Activated CD4-positive, alpha-beta T cell treated with anti-CD3 and anti-CD28 coated beads, Interleukin-2, amount 50 U/mL, for 24 hours (primary cell): ENCODE measurements at regions not wholly inside any gene's neighbourhood (a gene's known extent, or its start where the extent isn't known, plus 50 kb on each side); places are given as distances from the start of the nearest gene placed in this dataset.

Experiments used
- DNase-seq, 2 donors: peaks; one replicate each; pipeline ENCODE4 v3.0.0-alpha.2; 2020; ENCODE audit warnings: low read depth in 1 of 2, low spot score in 1 of 2

- DNase-seq: no peak
These were observed 277.2 kb downstream of the EIPR1 start for GRCh38 chr2:3100386-3100785.

DNA sequence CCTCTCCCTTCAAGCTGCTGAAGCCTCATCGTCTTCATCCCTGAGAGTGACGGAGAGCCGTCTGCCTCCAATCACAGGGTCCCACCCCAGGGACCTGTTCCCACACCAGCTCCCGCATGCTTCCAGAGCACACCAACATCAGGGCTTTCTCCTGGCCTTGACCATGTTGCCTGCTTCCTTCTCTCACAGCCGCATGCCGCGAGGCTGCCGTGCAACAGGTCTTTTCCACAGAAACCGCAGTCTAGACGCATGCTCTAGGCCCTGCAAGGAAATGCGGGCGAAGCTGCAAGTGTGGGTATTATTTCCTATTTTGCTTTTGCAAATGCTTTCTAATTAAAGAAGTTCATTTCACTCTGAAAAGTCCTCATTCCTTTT, 277.8 kb downstream of the EIPR1 start:
- DNase-seq: no peak

- DNase-seq: no peak
These were observed 278.3 kb downstream of the EIPR1 start for GRCh38 chr2:3099145-3099859.

DNA sequence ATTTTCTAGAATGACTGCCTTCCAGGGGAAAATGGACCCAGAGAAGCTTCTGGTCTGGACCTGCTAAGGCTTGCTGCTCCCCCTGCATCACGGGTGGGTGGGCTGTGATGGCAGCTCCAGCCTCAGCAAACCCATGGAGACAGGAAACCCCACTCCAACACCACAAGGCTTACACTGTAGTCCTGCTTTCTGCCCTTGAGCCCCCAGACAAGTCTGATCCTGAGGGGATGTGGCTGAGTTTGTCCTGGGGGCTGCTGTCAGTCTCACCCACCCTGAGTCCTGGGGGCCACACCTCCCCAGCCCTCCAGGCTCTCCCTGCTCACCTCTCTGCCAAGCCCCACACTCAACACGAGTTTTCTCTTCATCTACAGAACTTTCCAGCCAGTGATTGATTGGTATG, 279.4 kb downstream of the EIPR1 start:
- DNase-seq: no peak

DNA sequence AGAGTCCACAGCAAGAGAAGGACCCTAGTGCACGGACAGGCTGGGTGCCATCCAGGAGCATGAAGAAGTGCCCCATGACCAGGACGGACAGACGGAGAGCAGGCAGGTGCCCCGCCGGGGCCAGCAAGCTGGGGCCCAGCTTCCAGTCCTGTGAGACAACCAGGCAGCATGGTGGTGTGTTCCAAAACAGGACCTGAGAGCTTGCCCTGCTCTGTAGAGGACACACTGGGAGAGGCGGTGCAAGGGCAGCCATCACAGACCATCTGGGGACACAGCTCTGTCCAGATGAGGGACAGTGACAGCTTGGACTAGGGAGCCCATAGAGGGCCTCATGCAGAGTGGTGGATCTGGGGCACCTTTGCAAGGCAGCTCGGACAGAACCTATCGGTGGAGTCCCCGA, 279.8 kb downstream of the EIPR1 start:
- no peak for DNase-seq

GRCh38 chr2:3094999-3095958, 282.3 kb downstream of the EIPR1 start:
- DNase-seq: no peak

DNA sequence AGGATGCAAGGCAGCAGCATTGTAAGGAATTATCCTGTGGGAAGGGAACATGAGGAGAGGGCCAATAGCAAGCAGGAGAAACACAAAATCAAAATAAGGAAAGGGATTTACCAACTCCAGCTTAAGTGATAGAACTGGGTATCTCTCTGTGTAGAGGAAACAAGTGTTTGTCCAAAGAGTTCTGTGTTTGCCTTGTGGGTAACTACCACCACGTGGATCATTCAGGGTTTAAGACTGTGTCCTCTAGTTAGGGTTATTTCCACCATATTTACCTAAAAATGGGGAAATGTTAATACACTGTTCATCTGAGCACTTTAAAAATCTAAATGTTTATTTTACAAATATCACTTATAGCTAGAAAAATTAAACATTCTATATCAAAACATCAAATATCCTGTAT, 283.3 kb downstream of the EIPR1 start:
- no peak for DNase-seq

DNA sequence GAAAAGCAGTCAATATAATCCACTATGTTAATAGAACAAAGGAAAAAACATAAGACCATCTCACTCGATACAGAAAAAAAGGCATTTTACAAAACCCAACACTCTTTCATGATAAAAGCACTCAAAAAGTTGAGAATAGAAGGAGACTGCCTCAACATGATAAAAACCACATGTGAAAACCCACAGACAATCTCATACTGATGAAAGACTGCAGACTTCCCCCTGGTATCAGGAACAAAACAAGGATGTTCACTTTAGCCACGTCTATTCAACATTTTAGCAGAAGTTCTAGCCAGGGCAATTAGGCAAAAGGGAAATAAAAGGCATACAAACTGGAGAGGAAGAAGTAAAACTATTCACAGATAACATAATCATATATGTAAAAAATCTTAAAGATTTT, 285.9 kb downstream of the EIPR1 start:
- DNase-seq: no peak

GRCh38 chr2:3082705-3083104, 294.9 kb downstream of the EIPR1 start:
- DNase-seq: no peak

GRCh38 chr2:3079959-3080948, 297.4 kb downstream of the EIPR1 start:
- DNase-seq: no peak

DNA sequence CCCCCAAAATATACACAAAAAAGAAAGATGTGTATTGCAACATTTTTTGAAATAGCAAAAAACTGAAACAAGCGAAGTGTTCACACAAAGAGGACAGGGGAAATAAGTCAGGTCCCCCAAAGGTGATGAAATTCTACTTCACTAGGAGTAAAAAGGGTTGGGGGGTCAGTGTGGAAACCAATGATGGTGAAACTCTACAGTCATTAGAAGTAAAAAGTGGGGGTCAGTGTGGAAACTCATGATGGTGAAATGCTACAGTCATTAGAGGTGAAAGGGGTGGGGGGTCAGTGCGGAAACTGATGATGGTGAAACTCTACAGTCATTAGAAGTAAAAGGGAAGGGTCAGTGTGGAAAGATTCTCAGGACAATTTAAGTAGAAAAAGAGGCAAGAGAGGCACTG, 298.2 kb downstream of the EIPR1 start:
- DNase-seq: no peak

DNA sequence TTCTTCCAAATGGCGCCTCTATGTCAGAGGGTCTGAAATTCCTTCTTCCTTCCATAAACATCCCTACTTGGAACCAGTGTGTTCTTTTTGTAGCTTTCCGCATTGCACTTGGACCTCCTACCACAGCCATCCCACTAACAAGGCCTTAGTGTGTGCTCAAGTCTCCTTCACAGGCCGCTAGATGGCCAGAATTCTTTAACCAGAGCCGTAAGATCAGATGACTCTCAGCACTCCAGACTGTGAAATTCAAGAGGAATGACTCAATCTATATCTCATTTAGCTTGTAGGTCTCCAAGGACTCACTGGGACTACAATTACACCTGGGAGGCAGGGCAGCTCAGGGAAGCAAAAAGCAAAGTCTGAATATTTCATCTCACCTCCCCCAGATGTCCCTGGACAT, 298.9 kb downstream of the EIPR1 start:
- DNase-seq: no peak

GRCh38 chr2:3076848-3077642, 300.6 kb downstream of the EIPR1 start:
- DNase-seq: no peak

- DNase-seq: no peak
These were observed 301.7 kb downstream of the EIPR1 start for GRCh38 chr2:3075991-3076340.

DNA sequence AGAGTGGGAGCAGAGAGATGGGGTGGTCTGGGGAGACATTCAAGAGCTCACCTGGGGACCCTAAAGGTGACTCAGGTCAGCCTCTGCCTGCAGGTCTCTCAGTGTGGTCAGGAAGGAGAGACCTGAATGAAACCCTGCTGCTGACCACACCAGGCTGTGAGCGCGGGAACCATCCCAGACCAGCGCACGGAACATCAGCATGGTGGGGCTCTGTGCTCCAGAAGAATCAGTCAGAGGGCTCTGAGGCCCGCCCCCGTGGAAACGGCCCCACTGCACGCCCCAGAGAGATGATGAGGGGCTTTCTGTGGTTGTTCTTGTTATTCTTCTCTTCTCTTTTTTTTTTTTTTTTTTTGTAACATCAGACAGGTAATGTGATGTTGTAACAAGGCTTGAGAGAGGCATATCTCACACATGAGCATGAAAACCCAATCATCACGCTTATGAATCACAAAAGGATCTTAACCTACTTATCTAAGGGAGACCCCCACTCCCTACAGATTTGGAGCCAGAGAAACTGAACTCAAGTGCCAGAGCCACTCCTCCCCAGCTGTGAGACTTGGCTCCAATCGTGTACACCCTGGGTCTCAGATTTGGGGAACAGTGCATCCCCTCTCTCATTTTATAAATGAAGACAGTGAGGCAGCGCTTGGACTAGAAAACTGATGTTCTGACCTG, 302.2 kb downstream of the EIPR1 start:
- no peak for DNase-seq

DNA sequence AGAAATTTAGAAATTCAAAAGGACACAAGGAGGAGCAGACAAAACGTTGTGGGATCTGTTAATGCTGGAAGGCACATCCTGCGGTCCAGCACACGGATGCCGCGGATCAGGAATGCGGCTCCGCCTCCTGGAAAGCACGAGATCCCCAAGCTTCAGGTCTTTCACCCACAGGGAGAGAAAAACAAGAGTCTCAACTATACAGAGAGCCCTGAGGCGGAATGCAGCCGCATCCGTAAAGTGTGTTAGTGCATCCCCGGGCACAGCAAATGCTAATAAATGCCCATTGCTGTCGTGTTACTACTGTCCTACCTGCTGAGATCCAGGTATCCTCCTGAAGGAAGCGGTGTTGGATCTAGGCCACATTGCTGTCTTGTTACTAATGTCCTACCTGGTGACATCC, 303.9 kb downstream of the EIPR1 start:
- DNase-seq: no peak

DNA sequence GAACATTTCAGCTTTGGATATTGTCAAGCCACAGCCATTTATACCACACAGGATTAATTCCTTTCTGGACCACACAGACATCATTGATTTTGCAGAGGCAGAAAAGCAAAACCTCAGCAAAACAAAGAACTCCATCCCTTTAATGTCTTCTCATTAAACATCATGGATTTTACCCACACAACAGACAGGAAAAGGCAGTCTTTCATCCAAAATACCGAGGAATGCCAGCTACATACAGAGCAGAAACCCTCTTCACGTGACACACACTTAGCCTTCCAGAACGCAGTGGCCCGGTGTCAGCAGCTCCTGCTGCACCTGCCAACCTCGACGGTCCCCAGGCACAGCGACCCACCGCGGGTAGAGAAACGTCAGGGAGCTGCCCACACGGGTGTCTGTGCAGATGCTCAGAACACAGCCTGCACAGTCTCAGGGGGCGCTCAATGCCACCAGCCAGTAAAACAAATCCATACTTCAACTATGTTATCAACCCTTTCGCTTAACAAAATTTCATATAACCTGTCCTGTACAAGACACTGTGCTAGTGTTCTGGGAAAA, 304.5 kb downstream of the EIPR1 start:
- no peak for DNase-seq

- DNase-seq: no peak
These were observed 305.8 kb downstream of the EIPR1 start for GRCh38 chr2:3071685-3072263.

DNA sequence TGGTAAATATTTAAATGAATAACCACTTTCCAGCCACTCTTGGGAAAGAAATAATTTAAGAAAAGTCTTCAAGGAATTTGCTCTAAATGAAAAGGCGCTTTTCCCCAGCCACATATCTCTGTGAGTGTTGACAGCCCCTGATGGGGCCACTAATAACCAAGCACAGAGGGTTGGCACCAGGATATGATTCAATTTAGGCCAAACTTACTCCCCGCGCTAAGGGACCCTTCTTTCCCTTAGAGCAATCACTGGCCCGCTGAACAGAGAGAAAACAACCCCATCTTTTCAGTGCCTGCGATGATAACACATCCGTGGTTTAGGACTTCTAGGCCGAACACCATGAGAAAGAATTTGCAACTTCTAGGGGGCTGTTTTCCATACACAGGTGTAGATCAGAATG, 310.8 kb downstream of the EIPR1 start:
- DNase-seq: no peak
